Mucosa of rectum (tissue), 2 donors: ENCODE measurements at regions not wholly inside any gene's neighbourhood (a gene's known extent, or its start where the extent isn't known, plus 50 kb on each side); places are given as distances from the start of the nearest gene placed in this dataset.
"Not testable (repeated sequence)": the region's sequence is repeated elsewhere in the genome, so short reads cannot be mapped to it uniquely, and the experiment has no call there.

Experiments
- H3K27ac ChIP-seq, 2 donors: one replicate each; pipeline ENCODE4 v1.7.0; 2013; ENCODE audit warnings: inconsistent platforms in 2 of 2, low read depth in 2 of 2, low read length in 2 of 2
- H3K27me3 ChIP-seq, 2 donors: one replicate each; pipeline ENCODE4 v1.7.0; 2013; ENCODE audit warnings: low read length in 2 of 2; ENCODE audit not compliant: control insufficient read depth in 2 of 2, insufficient read depth in 2 of 2
- H3K36me3 ChIP-seq, 2 donors: one replicate each; pipeline ENCODE4 v1.7.0; 2013; ENCODE audit warnings: low read length in 2 of 2; ENCODE audit not compliant: control insufficient read depth in 2 of 2, insufficient read depth in 2 of 2
- H3K4me1 ChIP-seq, 2 donors: one replicate each; pipeline ENCODE4 v1.7.0; 2013; ENCODE audit warnings: low read length in 2 of 2, mild to moderate bottlenecking in 1 of 2; ENCODE audit not compliant: control insufficient read depth in 2 of 2, insufficient read depth in 2 of 2
- H3K4me3 ChIP-seq, 2 donors: one replicate each; pipeline ENCODE4 v1.7.0; 2013; ENCODE audit warnings: low read length in 2 of 2
- H3K9ac ChIP-seq, 2 donors: one replicate each; pipeline ENCODE4 v1.7.0; 2013; ENCODE audit warnings: low read length in 2 of 2, low read depth in 1 of 2, mild to moderate bottlenecking in 1 of 2
- H3K9me3 ChIP-seq, 2 donors: one replicate each; pipeline ENCODE4 v1.7.0; 2013; ENCODE audit warnings: low read length in 2 of 2; ENCODE audit not compliant: control insufficient read depth in 2 of 2
- donor health status: healthy.
- donor health status: Normal muscosa, but diverticular disease.

- H3K4me3 ChIP-seq, H3K9me3 ChIP-seq, H3K27ac ChIP-seq, H3K4me1 ChIP-seq, H3K27me3 ChIP-seq, H3K36me3 ChIP-seq, H3K9ac ChIP-seq: not testable (repeated sequence)
Measured at GRCh38 chr2:90036335-90036734, 1344.9 kb downstream of the RPIA start.

GRCh38 chr2:90039093-90039492 lies 1347.6 kb downstream of the RPIA start:
- H3K36me3 ChIP-seq, H3K9me3 ChIP-seq, H3K4me1 ChIP-seq, H3K27ac ChIP-seq, H3K4me3 ChIP-seq, H3K9ac ChIP-seq, H3K27me3 ChIP-seq: not testable (repeated sequence)

- not testable (repeated sequence) for H3K36me3 ChIP-seq, H3K9me3 ChIP-seq, H3K4me3 ChIP-seq, H3K27me3 ChIP-seq, H3K27ac ChIP-seq, H3K9ac ChIP-seq, H3K4me1 ChIP-seq
Measured at GRCh38 chr2:90047776-90048175, 1356.3 kb downstream of the RPIA start.

- not testable (repeated sequence) for H3K27me3 ChIP-seq, H3K4me3 ChIP-seq, H3K27ac ChIP-seq, H3K9ac ChIP-seq, H3K4me1 ChIP-seq, H3K9me3 ChIP-seq, H3K36me3 ChIP-seq
Measured at GRCh38 chr2:90052113-90052631, 1360.7 kb downstream of the RPIA start.

GRCh38 chr2:90069290-90069894 lies 1377.9 kb downstream of the RPIA start:
- Histone ChIP-seq H3K27ac (no peak overlapping the region), H3K36me3 (no peaks in the 10 kb centered on the region), H3K9ac (no peak overlapping the region), H3K4me3 (no peak overlapping the region), H3K4me1 (no peaks in the 10 kb centered on the region), H3K9me3 (no peaks in the 10 kb centered on the region), H3K27me3 (peaks cover 0 to 2% of the 10 kb centered on the region in 2 donors)

- no peaks in the 10 kb centered on the region for H3K4me1 ChIP-seq
- peaks cover 0 to 2% of the 10 kb centered on the region in 2 donors for H3K27me3 ChIP-seq
- no peak overlapping the region for H3K27ac ChIP-seq
- no peak overlapping the region for H3K4me3 ChIP-seq
- H3K36me3 ChIP-seq, result no peaks in the 10 kb centered on the region
- no peak overlapping the region for H3K9ac ChIP-seq
- H3K9me3 ChIP-seq, result no peaks in the 10 kb centered on the region
Measured at GRCh38 chr2:90076311-90076710, 1384.8 kb downstream of the RPIA start.

- no peak overlapping the region for H3K4me3 ChIP-seq
- H3K4me1 ChIP-seq, result no peaks in the 10 kb centered on the region
- H3K9me3 ChIP-seq, result no peaks in the 10 kb centered on the region
- H3K9ac ChIP-seq, result no peak overlapping the region
- H3K27ac ChIP-seq, result no peak overlapping the region
- H3K36me3 ChIP-seq, result no peaks in the 10 kb centered on the region
- no peaks in the 10 kb centered on the region for H3K27me3 ChIP-seq
Measured at GRCh38 chr2:90077948-90078347, 1386.5 kb downstream of the RPIA start.

GRCh38 chr2:90079374-90079773 lies 1387.9 kb downstream of the RPIA start:
- Histone ChIP-seq H3K9me3 (no peaks in the 10 kb centered on the region), H3K4me1 (no peaks in the 10 kb centered on the region), H3K27ac (no peak overlapping the region), H3K9ac (no peak overlapping the region), H3K4me3 (no peak overlapping the region), H3K27me3 (no peaks in the 10 kb centered on the region), H3K36me3 (no peaks in the 10 kb centered on the region)

GRCh38 chr2:90087792-90088191 lies 1396.3 kb downstream of the RPIA start:
- H3K9ac ChIP-seq, H3K27ac ChIP-seq, H3K27me3 ChIP-seq, H3K4me1 ChIP-seq, H3K36me3 ChIP-seq, H3K4me3 ChIP-seq, H3K9me3 ChIP-seq: not testable (repeated sequence)

- H3K4me1 ChIP-seq, H3K27ac ChIP-seq, H3K27me3 ChIP-seq, H3K9me3 ChIP-seq, H3K36me3 ChIP-seq, H3K9ac ChIP-seq, H3K4me3 ChIP-seq: not testable (repeated sequence)
Measured at GRCh38 chr2:90093571-90094270, 1402.2 kb downstream of the RPIA start.
